Osteoblast (primary cell): ENCODE measurements at regions not wholly inside any gene's neighbourhood (a gene's known extent, or its start where the extent isn't known, plus 50 kb on each side); places are given as distances from the start of the nearest gene placed in this dataset.

Source experiments
- DNase-seq: peaks from one replicate; pipeline ENCODE4 v3.0.0; 2011; ENCODE audit warnings: low spot score, mixed read lengths; ENCODE audit not compliant: insufficient read length; ENCODE audit errors: missing footprints
- H2AFZ ChIP-seq: 2 replicates; pipeline ENCODE4 v1.6.0; 2011; ENCODE audit warnings: mild to moderate bottlenecking, low read length
- H3K27ac ChIP-seq: 2 replicates; pipeline ENCODE4 v1.5.1; 2011; ENCODE audit warnings: mild to moderate bottlenecking, low read depth, low read length, moderate library complexity
- H3K27me3 ChIP-seq: 2 replicates; pipeline ENCODE4 v1.6.0; 2012; ENCODE audit warnings: mild to moderate bottlenecking, control low read depth, inconsistent platforms, low read length, moderate library complexity; ENCODE audit not compliant: insufficient read depth
- H3K36me3 ChIP-seq: 2 replicates; pipeline ENCODE4 v1.5.1; 2011; ENCODE audit warnings: mild to moderate bottlenecking, low read length, control low read depth, moderate library complexity; ENCODE audit not compliant: insufficient read depth
- H3K4me1 ChIP-seq: 2 replicates; pipeline ENCODE4 v1.5.1; 2011; ENCODE audit warnings: mild to moderate bottlenecking, low read length, control low read depth, moderate library complexity; ENCODE audit not compliant: insufficient read depth
- H3K4me2 ChIP-seq: 2 replicates; pipeline ENCODE4 v1.6.0; 2011; ENCODE audit warnings: mild to moderate bottlenecking, low read length; ENCODE audit not compliant: insufficient read depth
- H3K4me3 ChIP-seq: fragments of 200-600 bp; sonication (generic); 3 replicates; pipeline ENCODE4 v1.5.1; 2012; ENCODE audit warnings: mild to moderate bottlenecking, low read length, inconsistent platforms; ENCODE audit not compliant: insufficient read depth
- H3K79me2 ChIP-seq: 2 replicates; pipeline ENCODE4 v1.6.0; 2012; ENCODE audit warnings: mild to moderate bottlenecking, low read length, control low read depth, inconsistent platforms; ENCODE audit not compliant: insufficient read depth
- H3K9me3 ChIP-seq: 2 replicates; pipeline ENCODE4 v1.5.1; 2011; ENCODE audit warnings: low read depth, low read length, control low read depth
- H4K20me1 ChIP-seq: 2 replicates; pipeline ENCODE4 v1.6.0; 2012; ENCODE audit warnings: mild to moderate bottlenecking, low read length, control low read depth; ENCODE audit not compliant: insufficient read depth
- CTCF ChIP-seq: IDR thresholded peaks from 2 replicates; pipeline ENCODE4 v1.5.1; 2011; ENCODE audit warnings: mild to moderate bottlenecking, low read depth, low read length, moderate library complexity; ENCODE audit errors: extremely low read depth

- Histone ChIP-seq H4K20me1 (no peaks in the 10 kb centered on the region), H3K4me1 (no peaks in the 10 kb centered on the region), H3K4me2 (no peak overlapping the region), H3K79me2 (no peaks in the 10 kb centered on the region), H3K36me3 (no peaks in the 10 kb centered on the region), H3K9me3 (peaks cover 8% of the 10 kb centered on the region), H3K27ac (no peak overlapping the region), H2AFZ (no peak overlapping the region), H3K4me3 (no peak overlapping the region), H3K27me3 (no peaks in the 10 kb centered on the region)
- no peak for TF ChIP-seq CTCF
- DNase-seq = no peak
These were observed 53.4 kb upstream of the GJB6 start for GRCh38 chr13:20285530-20285929.
